ENCODE measurements at regions not wholly inside any gene's neighbourhood (a gene's known extent, or its start where the extent isn't known, plus 50 kb on each side); places are given as distances from the start of the nearest gene placed in this dataset.

DNA sequence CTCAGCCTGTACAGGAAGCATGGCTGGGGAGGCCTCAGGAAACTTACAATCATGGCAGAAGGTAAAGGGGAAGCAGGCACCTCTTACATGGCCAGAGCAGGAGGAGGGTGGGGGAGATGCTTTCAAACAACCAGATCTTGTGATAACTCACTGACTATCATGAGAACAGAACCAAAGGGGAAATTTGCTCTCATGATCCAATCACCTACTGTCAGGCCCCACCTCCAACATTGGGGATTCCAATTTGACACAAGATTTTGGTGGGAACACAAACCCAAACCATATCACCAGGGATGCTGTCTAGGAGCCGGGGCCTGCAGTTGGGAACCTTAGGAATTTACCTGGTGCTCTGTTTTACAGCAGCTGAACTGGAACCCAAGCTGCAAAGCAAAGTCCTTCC lies 191.1 kb upstream of the CITED2 start:
- TF ChIP-seq EZH2phosphoT487 (conservative IDR thresholded peaks at IDR 0.05; ENCODE audit: low read length) (no peak), CTCF (IDR thresholded peaks at IDR 0.05; ENCODE audit: insufficient read depth, low read length, poor library complexity, severe bottlenecking) (no peak)
